ENCODE measurements at regions not wholly inside any gene's neighbourhood (a gene's known extent, or its start where the extent isn't known, plus 50 kb on each side); places are given as distances from the start of the nearest gene placed in this dataset.

GRCh38 chr16:51670527-51670926 lies 519.5 kb upstream of the SALL1 start:
- in situ Hi-C loops (cut with HindIII; ENCODE audit: low pct_unique_long_range_greater_than_20kb, low sequenced_read_pairs) = no loop called here

DNA sequence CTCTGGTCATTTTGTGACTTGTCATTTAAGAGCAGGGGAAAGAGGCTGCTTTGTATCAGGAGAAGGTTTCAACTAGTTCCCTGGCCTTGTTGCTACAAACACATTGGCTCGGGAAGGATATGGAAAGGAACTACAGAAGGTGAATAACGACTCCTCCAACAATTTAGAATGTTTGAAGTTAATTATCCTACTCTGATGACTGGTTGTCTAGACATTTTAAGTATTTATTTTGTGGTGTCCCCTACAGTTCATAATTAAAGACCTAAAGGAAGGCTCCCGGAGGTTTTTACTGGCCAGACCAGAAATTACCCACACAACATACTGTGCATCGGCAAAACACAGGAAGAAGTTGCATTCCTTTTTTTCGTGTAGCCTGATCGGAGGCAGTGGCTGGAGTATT lies 515.8 kb upstream of the SALL1 start:
- no peak for DNase-seq (ENCODE audit: low read depth, low spot score)
- in situ Hi-C loops (cut with HindIII; ENCODE audit: low pct_unique_long_range_greater_than_20kb, low sequenced_read_pairs) = no loop called here

More at GRCh38 chr16:51670527-51670926, 519.5 kb upstream of the SALL1 start:
- DNase-seq (ENCODE audit: low read depth, low spot score) = no peak

DNA sequence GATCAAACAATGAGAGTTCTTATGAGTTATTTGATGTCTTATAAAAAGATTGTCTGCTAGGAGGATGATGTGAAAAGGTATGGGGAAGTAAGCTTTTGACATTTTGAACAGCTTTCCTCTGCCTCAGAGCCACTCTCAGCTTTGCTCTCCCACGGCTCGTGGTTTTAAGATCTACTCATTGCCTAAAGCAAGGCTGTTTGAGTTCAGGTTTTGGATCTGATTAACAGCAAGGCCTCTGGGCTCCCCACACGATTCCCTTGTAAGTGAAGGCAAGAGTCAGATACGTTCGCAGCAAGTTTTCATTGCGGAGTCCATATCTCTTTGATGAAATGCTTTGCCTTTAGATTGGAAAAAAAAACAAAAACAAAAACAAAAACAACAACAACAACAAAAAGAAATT lies 515.0 kb upstream of the SALL1 start:
- in situ Hi-C loops (cut with HindIII; ENCODE audit: low pct_unique_long_range_greater_than_20kb, low sequenced_read_pairs) = no loop called here
- DNase-seq (ENCODE audit: low read depth, low spot score) = no peak

DNA sequence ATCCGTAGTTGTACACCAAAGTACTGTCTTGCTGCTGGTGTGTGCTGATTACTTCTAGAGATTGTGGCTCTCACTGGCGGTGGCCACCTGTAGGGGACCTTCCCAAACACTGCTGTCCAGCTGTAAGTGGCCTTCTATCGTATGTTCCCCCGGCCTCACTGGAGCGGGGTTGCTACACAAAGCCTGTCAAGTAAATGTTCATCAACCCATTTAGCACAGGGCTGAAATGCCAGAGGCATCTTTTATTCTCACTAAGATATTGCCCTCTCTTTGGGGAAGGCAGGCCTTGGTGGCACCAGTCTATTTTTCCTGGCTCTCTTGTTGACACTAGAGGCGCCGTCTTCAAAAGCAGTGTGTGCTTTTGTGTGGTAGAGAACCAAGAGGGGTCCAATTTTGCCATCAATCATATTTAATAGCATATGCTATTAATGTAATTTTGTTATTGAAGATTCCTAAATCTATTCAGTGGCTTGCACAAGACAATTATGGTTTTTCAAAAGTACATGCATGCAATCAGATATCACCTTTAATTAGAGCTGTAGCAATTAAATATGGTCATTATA lies 514.4 kb upstream of the SALL1 start:
- in situ Hi-C loops (cut with HindIII; ENCODE audit: low pct_unique_long_range_greater_than_20kb, low sequenced_read_pairs) = no loop called here
- DNase-seq (ENCODE audit: low read depth, low spot score) = no peak

GRCh38 chr16:51658531-51658930 lies 507.5 kb upstream of the SALL1 start:
- DNase-seq (ENCODE audit: low read depth, low spot score) = no peak
- in situ Hi-C loops (cut with HindIII; ENCODE audit: low pct_unique_long_range_greater_than_20kb, low sequenced_read_pairs) = no loop called here

DNA sequence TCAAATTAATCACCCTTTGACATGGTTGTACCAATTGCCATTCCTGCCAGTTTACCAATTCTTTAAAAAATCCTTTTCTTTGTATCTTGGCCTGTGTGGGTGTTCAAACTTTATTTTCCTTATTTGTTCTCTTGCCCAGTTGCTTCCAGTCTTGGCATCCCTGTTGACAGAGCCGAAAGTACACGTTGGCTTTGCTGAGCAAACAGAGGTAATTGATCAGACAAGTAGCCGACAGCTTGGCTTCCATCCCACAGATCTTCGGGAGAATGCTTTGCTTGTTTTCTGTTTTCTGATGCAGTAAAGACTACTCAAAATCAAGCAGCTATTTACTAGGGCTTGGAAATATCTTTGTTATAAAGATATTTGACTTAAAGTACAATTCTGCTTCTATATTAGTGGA lies 506.8 kb upstream of the SALL1 start:
- DNase-seq (ENCODE audit: low read depth, low spot score) = no peak
- in situ Hi-C loops (cut with HindIII; ENCODE audit: low pct_unique_long_range_greater_than_20kb, low sequenced_read_pairs) = no loop called here

DNA sequence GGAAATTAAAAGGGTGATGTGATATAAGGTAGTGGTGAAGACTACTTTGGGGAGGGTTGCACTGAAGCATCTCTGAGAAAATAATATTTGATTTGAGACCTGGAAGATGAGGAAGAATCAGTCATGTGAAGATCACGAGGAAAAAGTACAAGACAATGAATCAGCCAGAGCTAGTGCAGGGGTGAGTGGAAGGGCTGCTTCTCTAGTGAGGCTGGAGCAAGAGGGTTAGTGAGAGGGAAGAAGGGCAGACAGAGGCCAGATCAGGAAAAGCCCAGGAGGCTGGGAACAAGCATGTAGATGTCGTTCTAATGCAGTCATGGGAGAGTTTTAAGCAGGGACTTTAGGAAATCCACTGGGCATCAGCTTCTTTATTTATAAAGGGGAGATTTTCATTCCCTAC lies 504.2 kb upstream of the SALL1 start:
- in situ Hi-C loops (cut with HindIII; ENCODE audit: low pct_unique_long_range_greater_than_20kb, low sequenced_read_pairs) = no loop called here
- DNase-seq (ENCODE audit: low read depth, low spot score) = no peak

GRCh38 chr16:51651061-51651466 lies 500.0 kb upstream of the SALL1 start:
- DNase-seq (ENCODE audit: low read depth, low spot score) = no peak
- in situ Hi-C loops (cut with HindIII; ENCODE audit: low pct_unique_long_range_greater_than_20kb, low sequenced_read_pairs) = no loop called here

GRCh38 chr16:51649631-51650030 lies 498.6 kb upstream of the SALL1 start:
- in situ Hi-C loops (cut with HindIII; ENCODE audit: low pct_unique_long_range_greater_than_20kb, low sequenced_read_pairs) = no loop called here

GRCh38 chr16:51648526-51648925 lies 497.5 kb upstream of the SALL1 start:
- in situ Hi-C loops (cut with HindIII; ENCODE audit: low pct_unique_long_range_greater_than_20kb, low sequenced_read_pairs) = no loop called here
- DNase-seq (ENCODE audit: low read depth, low spot score) = no peak

More at GRCh38 chr16:51649631-51650030, 498.6 kb upstream of the SALL1 start:
- DNase-seq (ENCODE audit: low read depth, low spot score) = no peak

DNA sequence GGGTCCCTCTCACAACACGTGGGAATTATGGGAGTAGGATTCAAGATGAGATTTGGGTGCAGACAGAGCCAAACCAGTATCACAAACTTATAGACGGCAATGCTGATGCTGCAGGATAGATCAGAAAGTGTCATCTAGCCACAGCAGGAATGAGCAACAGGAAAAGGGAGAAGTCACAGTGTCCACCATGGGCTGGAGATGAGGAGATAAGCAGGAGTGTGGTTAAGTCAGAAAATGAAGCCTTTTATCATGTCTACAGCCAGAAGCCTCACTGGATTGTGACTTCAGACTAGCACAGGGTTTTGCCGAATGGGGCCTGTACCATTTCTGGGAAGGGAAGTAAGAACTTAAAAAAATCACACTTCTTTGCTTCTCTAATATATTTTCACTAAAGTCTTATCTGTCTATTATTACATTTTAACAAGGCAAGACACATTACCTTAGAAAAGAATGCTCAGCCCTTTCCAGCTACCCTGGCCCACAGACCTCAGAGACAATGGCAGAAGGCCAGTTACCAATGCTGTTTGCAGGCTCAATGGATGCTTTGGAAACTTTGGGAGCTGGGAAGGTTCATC lies 490.2 kb upstream of the SALL1 start:
- DNase-seq (ENCODE audit: low read depth, low spot score) = no peak
- in situ Hi-C loops (cut with HindIII; ENCODE audit: low pct_unique_long_range_greater_than_20kb, low sequenced_read_pairs) = no loop called here

DNA sequence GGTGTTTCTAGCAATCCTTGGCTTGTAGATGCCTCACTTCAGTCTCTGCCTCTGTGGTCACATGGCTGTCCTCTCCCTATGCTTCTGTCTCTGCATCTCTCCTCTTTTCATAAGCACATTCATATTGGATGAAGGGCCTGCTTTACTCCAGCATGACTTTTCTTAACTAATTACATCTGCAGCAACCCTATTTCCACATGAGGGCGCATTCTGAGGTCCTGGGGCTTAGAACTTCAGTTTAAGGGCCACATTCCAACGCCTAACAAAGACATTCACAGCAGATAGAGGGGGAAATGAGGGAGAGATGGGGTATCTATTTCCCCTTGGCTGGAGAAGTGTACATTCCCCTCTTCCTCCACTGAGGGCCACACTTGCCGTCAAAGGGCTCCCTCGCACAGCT lies 489.1 kb upstream of the SALL1 start:
- DNase-seq (ENCODE audit: low read depth, low spot score) = no peak
- in situ Hi-C loops (cut with HindIII; ENCODE audit: low pct_unique_long_range_greater_than_20kb, low sequenced_read_pairs) = no loop called here

GRCh38 chr16:51638339-51639135 lies 487.5 kb upstream of the SALL1 start:
- DNase-seq (ENCODE audit: low read depth, low spot score) = no peak
- in situ Hi-C loops (cut with HindIII; ENCODE audit: low pct_unique_long_range_greater_than_20kb, low sequenced_read_pairs) = no loop called here

GRCh38 chr16:51637770-51638094 lies 486.7 kb upstream of the SALL1 start:
- DNase-seq (ENCODE audit: low read depth, low spot score) = no peak
- in situ Hi-C loops (cut with HindIII; ENCODE audit: low pct_unique_long_range_greater_than_20kb, low sequenced_read_pairs) = no loop called here

DNA sequence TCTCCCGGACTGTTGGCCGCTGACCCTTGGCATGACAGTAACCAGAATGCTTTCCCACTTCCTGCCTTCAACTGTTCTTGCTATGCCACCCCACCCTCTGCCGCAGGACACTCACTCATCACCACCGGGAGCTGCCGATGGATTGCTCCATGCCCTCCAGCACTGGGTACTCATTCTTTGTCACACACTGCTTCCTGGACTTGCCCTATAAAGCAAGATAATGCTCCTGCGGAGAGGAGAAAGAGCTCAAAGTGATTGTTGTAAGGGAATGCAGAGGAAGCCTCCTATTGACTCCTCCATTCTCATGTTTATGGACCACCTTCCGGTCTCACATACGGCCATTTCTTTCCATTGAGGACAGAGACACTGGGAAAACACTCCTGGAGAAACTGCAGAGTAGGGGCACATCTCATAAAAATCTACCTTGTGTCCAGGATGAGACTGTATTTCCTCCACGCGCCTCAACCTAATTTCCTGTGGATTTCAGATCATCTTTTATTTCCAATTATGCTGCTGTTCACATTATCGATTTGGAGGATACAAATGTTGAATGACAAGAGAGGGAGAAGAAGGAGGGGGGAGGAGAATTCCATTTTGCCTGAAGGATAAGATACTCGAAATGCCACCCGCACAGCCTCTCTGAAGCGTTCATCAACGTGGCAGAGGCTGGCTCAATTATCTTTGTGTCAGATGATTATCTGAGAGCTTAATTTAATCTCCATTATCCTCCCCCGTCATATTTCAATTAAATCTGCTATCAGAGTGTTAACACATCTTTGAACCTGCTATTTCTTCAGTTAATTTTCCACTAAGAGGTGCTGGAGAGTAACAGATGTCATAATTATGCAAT lies 486.1 kb upstream of the SALL1 start:
- DNase-seq (ENCODE audit: low read depth, low spot score) = no peak
- in situ Hi-C loops (cut with HindIII; ENCODE audit: low pct_unique_long_range_greater_than_20kb, low sequenced_read_pairs) = no loop called here

GRCh38 chr16:51635181-51635580 lies 484.1 kb upstream of the SALL1 start:
- DNase-seq (ENCODE audit: low read depth, low spot score) = no peak
- in situ Hi-C loops (cut with HindIII; ENCODE audit: low pct_unique_long_range_greater_than_20kb, low sequenced_read_pairs) = no loop called here

DNA sequence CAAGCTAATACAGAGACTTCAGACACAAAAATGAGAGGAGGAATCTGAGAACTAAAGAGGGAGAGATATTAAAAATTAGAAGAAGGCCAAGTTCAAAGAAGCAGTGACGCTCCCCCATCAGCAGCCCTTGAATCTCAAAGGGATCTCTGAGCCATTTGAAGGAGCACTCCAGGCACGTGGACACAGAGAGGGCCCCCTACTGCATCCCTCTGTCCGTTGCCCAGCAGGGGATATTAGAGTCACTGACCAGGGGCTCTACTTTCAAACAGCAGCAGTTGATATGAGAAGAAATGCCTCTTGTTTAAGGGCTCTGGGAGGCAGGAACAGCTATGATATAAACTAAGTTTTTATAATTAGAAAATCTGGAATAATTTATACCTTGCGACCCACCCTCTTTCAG lies 479.0 kb upstream of the SALL1 start:
- in situ Hi-C loops (cut with HindIII; ENCODE audit: low pct_unique_long_range_greater_than_20kb, low sequenced_read_pairs) = no loop called here
- DNase-seq (ENCODE audit: low read depth, low spot score) = no peak

DNA sequence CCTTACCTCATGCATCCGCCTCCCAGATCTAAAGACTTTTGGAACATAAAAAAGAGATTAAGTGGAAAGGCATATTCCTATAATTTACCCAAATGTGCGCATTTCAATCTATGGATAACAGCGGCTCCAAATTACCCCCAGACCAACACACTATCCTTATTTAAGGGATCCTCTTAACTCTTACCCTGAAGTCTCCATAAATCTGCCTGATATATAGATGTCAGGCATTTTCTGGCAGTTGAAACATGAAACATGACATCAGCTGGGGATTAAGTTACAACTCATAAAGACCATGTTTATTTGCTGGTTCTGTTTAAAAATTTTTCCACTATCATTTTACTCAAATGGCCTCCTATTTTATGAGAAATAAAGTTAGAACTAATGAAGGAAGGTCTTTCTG lies 478.5 kb upstream of the SALL1 start:
- in situ Hi-C loops (cut with HindIII; ENCODE audit: low pct_unique_long_range_greater_than_20kb, low sequenced_read_pairs) = no loop called here
- no peak for DNase-seq (ENCODE audit: low read depth, low spot score)
